ENCODE measurements at regions not wholly inside any gene's neighbourhood (a gene's known extent, or its start where the extent isn't known, plus 50 kb on each side); places are given as distances from the start of the nearest gene placed in this dataset.

GRCh38 chr2:195443926-195444325, 213.1 kb upstream of the SLC39A10 start:
- Histone ChIP-seq H2AFZ (ENCODE audit: insufficient read depth, low read depth, low read length, poor library complexity, severe bottlenecking) (no peak overlapping the region), H3K4me3 (ENCODE audit: control extremely low read depth in 1 of 5, extremely low read depth in 1 of 5, insufficient read depth in 1 of 5, low read depth in 2 of 5, low read length in 4 of 5) (no peak overlapping the region), H4K20me1 (ENCODE audit: control insufficient read depth, insufficient read depth, low read length, poor library complexity, severe bottlenecking) (no peaks in the 10 kb centered on the region), H3K9me3 (ENCODE audit: control extremely low read depth in 1 of 3, control insufficient read depth in 2 of 3, insufficient read depth in 1 of 3, low read length in 2 of 3) (peaks cover 10 to 20% (median 19%) of the 10 kb centered on the region in 3 donors), H3K36me3 (replicated peaks in 1 of 2; ENCODE audit: control extremely low read depth in 1 of 2, control insufficient read depth in 1 of 2, extremely low read depth in 1 of 2, insufficient read depth in 2 of 2, low read length in 1 of 2) (no peaks in the 10 kb centered on the region), H3K4me1 (ENCODE audit: control insufficient read depth in 2 of 2, insufficient read depth in 2 of 2, low read length in 2 of 2) (no peaks in the 10 kb centered on the region), H3K4me2 (replicated peaks; ENCODE audit: low read depth, low read length, poor library complexity, severe bottlenecking) (no peak overlapping the region), H3K27me3 (replicated peaks in 1 of 4; ENCODE audit: control extremely low read depth in 1 of 4, control insufficient read depth in 3 of 4, insufficient read depth in 4 of 4, low read length in 3 of 4) (no peaks in the 10 kb centered on the region), H3K9ac (ENCODE audit: low read length) (no peak overlapping the region), H3K27ac (ENCODE audit: low read length in 2 of 2) (no peak overlapping the region), H3K79me2 (ENCODE audit: control insufficient read depth, insufficient read depth, low read length) (no peaks in the 10 kb centered on the region)
- TF ChIP-seq CTCF (IDR thresholded peaks at IDR 0.05): no peak
- Mint-ChIP-seq H3K27me3 (no peaks in the 10 kb centered on the region), H3K9me3 (ENCODE audit: insufficient read depth) (peaks cover 20% of the 10 kb centered on the region), H3K4me3 (no peak overlapping the region), H3K27ac (no peak overlapping the region), H3K4me1 (no peaks in the 10 kb centered on the region)
- no CpG with 5 or more reads among the region's 2 CpGs for WGBS (ENCODE audit: insufficient coverage)
- intact Hi-C loops (cut with micrococcal nuclease): no loop called here
- ATAC-seq (ENCODE audit: low read depth) (no peak), DNase-seq (no peak)
- POLR2A ChIA-PET: no interaction called here
- CTCF ChIA-PET: no interaction called here

- H3K4me1 ChIP-seq (ENCODE audit: control insufficient read depth in 2 of 2, insufficient read depth in 2 of 2, low read length in 2 of 2): no peaks in the 10 kb centered on the region
- H3K9me3 ChIP-seq (ENCODE audit: control extremely low read depth in 1 of 3, control insufficient read depth in 2 of 3, insufficient read depth in 1 of 3, low read length in 2 of 3): peaks cover 10 to 20% (median 20%) of the 10 kb centered on the region in 3 donors
- no peaks in the 10 kb centered on the region for H3K27me3 ChIP-seq (replicated peaks in 1 of 4; ENCODE audit: control extremely low read depth in 1 of 4, control insufficient read depth in 3 of 4, insufficient read depth in 4 of 4, low read length in 3 of 4)
- no peaks in the 10 kb centered on the region for H3K36me3 ChIP-seq (replicated peaks in 1 of 2; ENCODE audit: control extremely low read depth in 1 of 2, control insufficient read depth in 1 of 2, extremely low read depth in 1 of 2, insufficient read depth in 2 of 2, low read length in 1 of 2)
- H3K4me3 ChIP-seq (ENCODE audit: control extremely low read depth in 1 of 5, extremely low read depth in 1 of 5, insufficient read depth in 1 of 5, low read depth in 2 of 5, low read length in 4 of 5): no peak overlapping the region
- Mint-ChIP-seq H3K4me1 (no peaks in the 10 kb centered on the region), H3K27me3 (no peaks in the 10 kb centered on the region), H3K27ac (no peak overlapping the region), H3K4me3 (no peak overlapping the region), H3K9me3 (ENCODE audit: insufficient read depth) (peaks cover 20% of the 10 kb centered on the region)
- POLR2A ChIA-PET: no interaction called here
- no peak overlapping the region for H3K9ac ChIP-seq (ENCODE audit: low read length)
- intact Hi-C loops (cut with micrococcal nuclease): no loop called here
- H3K79me2 ChIP-seq (ENCODE audit: control insufficient read depth, insufficient read depth, low read length): no peaks in the 10 kb centered on the region
- CTCF ChIA-PET: no interaction called here
- DNase-seq: no peak
- H2AFZ ChIP-seq (ENCODE audit: insufficient read depth, low read depth, low read length, poor library complexity, severe bottlenecking): no peak overlapping the region
- H3K4me2 ChIP-seq (replicated peaks; ENCODE audit: low read depth, low read length, poor library complexity, severe bottlenecking): no peak overlapping the region
- H3K27ac ChIP-seq (ENCODE audit: low read length in 2 of 2): no peak overlapping the region
- H4K20me1 ChIP-seq (ENCODE audit: control insufficient read depth, insufficient read depth, low read length, poor library complexity, severe bottlenecking): no peaks in the 10 kb centered on the region
- ATAC-seq (ENCODE audit: low read depth): no peak
- TF ChIP-seq EZH2 (IDR thresholded peaks at IDR 0.05; ENCODE audit: borderline replicate concordance, insufficient read depth, low read depth, low read length, poor library complexity, severe bottlenecking): no peak
- TF ChIP-seq CTCF (IDR thresholded peaks at IDR 0.05): no peak
- no CpG with 5 or more reads among the region's 3 CpGs for whole genome bisulfite sequencing (ENCODE audit: insufficient coverage)
Observed at GRCh38 chr2:195442458-195443175, 214.4 kb upstream of the SLC39A10 start.

Data from B cell (primary cell).